ENCODE measurements at regions not wholly inside any gene's neighbourhood (a gene's known extent, or its start where the extent isn't known, plus 50 kb on each side); places are given as distances from the start of the nearest gene placed in this dataset.

DNA sequence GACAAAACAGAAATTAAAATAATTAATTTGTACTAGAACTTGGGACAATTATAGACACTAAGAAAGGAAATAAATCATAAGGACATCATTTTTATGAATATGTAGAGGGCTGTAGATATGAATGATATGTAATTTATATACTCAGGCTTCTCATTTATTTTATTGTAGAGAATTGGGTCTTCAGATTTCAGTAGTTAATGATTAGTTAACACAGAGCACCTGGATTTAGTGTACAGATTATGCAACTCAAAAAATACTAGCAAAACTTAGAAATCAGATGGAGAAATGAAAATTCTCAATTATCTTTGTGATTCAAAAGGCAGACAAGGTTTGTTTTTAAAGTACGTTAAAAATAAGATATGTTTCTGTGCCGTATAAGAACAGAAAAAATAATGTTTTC is 1311.7 kb upstream of the SLC39A10 start:
- DNase-seq (ENCODE audit: low spot score), result no peak
- TF ChIP-seq, protein P1, sequence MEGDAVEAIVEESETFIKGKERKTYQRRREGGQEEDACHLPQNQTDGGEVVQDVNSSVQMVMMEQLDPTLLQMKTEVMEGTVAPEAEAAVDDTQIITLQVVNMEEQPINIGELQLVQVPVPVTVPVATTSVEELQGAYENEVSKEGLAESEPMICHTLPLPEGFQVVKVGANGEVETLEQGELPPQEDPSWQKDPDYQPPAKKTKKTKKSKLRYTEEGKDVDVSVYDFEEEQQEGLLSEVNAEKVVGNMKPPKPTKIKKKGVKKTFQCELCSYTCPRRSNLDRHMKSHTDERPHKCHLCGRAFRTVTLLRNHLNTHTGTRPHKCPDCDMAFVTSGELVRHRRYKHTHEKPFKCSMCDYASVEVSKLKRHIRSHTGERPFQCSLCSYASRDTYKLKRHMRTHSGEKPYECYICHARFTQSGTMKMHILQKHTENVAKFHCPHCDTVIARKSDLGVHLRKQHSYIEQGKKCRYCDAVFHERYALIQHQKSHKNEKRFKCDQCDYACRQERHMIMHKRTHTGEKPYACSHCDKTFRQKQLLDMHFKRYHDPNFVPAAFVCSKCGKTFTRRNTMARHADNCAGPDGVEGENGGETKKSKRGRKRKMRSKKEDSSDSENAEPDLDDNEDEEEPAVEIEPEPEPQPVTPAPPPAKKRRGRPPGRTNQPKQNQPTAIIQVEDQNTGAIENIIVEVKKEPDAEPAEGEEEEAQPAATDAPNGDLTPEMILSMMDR (IDR thresholded peaks at IDR 0.05; ENCODE audit: extremely low read depth, insufficient read depth, missing control alignments), result no peak
- in situ Hi-C loops (cut with MboI; ENCODE audit: low pct_unique_long_range_greater_than_20kb, low sequenced_read_pairs, unreplicated experiment), result no loop called here

DNA sequence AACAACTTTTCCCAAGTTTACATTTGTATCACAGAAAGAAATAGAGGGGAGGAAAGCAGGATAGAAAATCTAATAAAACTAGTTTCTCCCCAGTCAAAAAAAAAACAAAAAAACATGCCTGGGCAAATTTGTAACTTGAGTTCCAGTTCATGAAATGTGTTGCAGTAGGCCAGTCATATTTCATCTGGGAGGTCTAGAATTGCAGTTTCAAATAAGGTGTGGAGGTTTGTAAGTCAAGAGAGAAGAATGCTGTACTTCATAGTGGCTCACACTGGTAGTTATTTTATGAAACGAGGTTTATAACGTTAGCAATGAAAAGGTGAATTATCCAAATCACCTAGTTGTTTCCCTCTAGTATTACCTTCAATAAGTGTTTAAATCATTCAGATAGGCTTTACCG is 1313.9 kb upstream of the SLC39A10 start:
- DNase-seq (ENCODE audit: low spot score), result no peak
- TF ChIP-seq, protein P1 (IDR thresholded peaks at IDR 0.05; ENCODE audit: extremely low read depth, insufficient read depth, missing control alignments), result no peak
- in situ Hi-C loops (cut with MboI; ENCODE audit: low pct_unique_long_range_greater_than_20kb, low sequenced_read_pairs, unreplicated experiment), result no loop called here

DNA sequence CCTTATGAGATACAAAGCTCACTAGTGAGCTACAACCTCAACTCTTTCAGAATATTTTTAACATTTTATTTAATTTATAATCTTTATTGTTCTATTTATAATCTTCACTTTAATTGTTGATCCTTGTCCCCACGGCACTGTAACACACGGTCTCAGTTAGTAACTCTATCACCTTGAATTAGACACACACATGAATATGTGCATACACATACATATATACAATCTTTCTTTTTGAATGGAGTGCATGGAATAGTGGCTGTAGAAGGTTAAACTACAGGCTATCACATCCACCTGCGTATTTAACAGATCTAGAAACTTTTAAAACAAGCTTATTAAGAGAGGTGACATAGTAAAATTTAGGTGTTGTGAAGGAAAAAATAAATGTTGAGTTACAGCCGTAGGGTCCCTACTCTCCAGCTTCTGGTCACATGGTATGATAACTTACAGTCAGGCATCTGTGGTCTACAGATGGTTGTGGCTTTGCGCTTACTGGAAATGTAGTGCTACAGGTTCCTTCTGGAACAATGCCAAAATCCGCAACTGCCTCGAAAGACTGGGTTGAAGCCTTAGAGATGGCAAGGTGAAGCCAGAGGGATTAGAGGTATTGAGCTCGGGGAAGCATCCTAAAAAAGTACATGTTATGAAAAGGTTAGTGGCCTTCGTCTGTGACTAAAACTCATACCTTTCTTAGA is 1324.1 kb upstream of the SLC39A10 start:
- DNase-seq (ENCODE audit: low spot score), result no peak
- in situ Hi-C loops (cut with MboI; ENCODE audit: low pct_unique_long_range_greater_than_20kb, low sequenced_read_pairs, unreplicated experiment), result no loop called here
- TF ChIP-seq, protein P1 (IDR thresholded peaks at IDR 0.05; ENCODE audit: extremely low read depth, insufficient read depth, missing control alignments), result no peak

DNA sequence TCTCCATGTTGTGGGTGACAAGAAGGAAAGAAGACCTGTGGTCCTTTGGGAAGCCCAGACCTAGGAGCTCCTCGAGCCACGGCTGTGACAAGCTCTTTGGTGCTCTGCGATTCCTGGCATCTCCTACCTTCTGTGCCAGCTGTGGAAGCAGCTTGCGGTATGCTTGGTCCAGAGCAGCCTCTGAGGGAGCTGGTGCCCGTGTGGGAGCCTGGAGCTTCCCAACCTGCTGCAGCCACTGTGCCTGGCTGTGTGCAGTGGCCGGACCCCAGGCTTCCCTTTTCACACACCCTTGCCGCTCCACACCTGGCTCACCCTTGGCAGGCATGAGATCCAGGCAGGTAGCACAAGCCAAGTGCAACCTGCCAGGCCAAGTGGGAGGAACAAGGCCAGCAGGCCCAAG is 1328.6 kb upstream of the SLC39A10 start:
- TF ChIP-seq, protein P1 (IDR thresholded peaks at IDR 0.05; ENCODE audit: extremely low read depth, insufficient read depth, missing control alignments), result no peak
- in situ Hi-C loops (cut with MboI; ENCODE audit: low pct_unique_long_range_greater_than_20kb, low sequenced_read_pairs, unreplicated experiment), result no loop called here
- no peak for DNase-seq (ENCODE audit: low spot score)

DNA sequence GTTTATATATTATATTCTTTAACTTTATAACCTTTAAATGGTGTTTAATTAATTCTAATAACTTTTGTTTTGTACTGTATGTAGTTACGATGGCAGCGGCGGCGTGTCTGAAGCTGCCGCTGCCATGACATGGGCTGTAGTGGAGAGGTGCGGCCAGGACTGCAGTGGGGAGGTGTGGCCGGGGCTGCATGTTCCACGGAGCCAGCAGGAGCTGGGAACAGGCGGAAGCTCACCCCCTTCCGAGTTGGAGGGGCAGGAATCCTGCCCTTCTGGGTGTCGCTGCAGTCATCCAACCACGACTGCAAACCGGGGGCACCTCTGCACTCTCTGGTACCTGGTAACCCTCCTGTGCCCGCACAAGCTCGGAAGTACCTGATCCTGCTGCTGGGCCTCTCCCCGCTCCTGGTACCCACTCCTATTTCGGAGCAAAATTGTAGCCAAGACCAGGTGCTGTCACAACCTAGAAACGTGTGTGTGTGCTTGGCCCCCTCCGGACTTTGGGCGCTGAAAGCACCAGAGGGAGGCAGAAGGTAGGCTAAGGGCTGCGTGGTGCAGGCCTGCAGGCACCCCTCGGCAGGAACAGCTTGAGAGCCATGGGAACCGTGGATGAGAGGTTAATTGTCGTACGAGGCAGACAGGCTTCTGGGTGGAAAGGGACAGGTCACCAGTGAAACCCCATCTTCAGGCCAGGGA is 1329.7 kb upstream of the SLC39A10 start:
- TF ChIP-seq, protein P1 (IDR thresholded peaks at IDR 0.05; ENCODE audit: extremely low read depth, insufficient read depth, missing control alignments), result no peak
- in situ Hi-C loops (cut with MboI; ENCODE audit: low pct_unique_long_range_greater_than_20kb, low sequenced_read_pairs, unreplicated experiment), result no loop called here
- no peak for DNase-seq (ENCODE audit: low spot score)

DNA sequence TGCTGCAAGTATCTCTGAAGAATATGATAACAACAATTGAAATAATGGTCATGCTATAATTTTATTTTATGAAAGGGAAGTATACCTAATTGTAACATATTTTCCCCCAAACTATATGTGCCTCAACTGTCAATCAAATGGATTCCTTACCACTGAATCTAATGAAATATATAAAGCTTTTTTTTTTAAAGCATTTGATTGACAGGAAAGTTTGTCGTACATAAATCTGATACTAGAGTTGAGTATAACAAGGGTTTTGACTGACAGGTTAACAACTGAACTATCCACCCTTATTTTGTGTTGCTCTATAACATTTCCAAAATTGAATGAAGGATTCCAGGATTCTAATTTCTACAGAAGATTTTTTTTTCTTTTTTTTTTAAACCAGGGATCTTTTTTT is 1333.3 kb upstream of the SLC39A10 start:
- TF ChIP-seq, protein P1 (IDR thresholded peaks at IDR 0.05; ENCODE audit: extremely low read depth, insufficient read depth, missing control alignments), result no peak
- in situ Hi-C loops (cut with MboI; ENCODE audit: low pct_unique_long_range_greater_than_20kb, low sequenced_read_pairs, unreplicated experiment), result no loop called here
- no peak for DNase-seq (ENCODE audit: low spot score)
